ENCODE measurements at regions not wholly inside any gene's neighbourhood (a gene's known extent, or its start where the extent isn't known, plus 50 kb on each side); places are given as distances from the start of the nearest gene placed in this dataset.
A peak's percentile ranks its signal among the peaks of the same experiment; 100 is the strongest.

- DNase-seq = no peak
These were observed 57.1 kb downstream of the FAM47B start for GRCh38 chrX:34999702-35000101.

GRCh38 chrX:35006361-35006760 lies 63.8 kb downstream of the FAM47B start:
- DNase-seq = no peak

- no peak for DNase-seq
These were observed 73.0 kb downstream of the FAM47B start for GRCh38 chrX:35015621-35016020.

GRCh38 chrX:35016051-35016450 lies 73.5 kb downstream of the FAM47B start:
- no peak for DNase-seq

- no peak for DNase-seq
These were observed 74.7 kb downstream of the FAM47B start for GRCh38 chrX:35017284-35017683.

- DNase-seq = no peak
These were observed 81.1 kb downstream of the FAM47B start for GRCh38 chrX:35023683-35024082.

GRCh38 chrX:35025820-35026219 lies 83.2 kb downstream of the FAM47B start:
- no peak for DNase-seq

GRCh38 chrX:35040871-35041270 lies 98.3 kb downstream of the FAM47B start:
- peak; percentile 3 for DNase-seq

- no peak for DNase-seq
These were observed 104.2 kb downstream of the FAM47B start for GRCh38 chrX:35046660-35047296.

GRCh38 chrX:35076061-35076460 lies 133.5 kb downstream of the FAM47B start:
- no peak for DNase-seq

- DNase-seq = no peak
These were observed 148.2 kb downstream of the FAM47B start for GRCh38 chrX:35090801-35091200.

- DNase-seq = no peak
These were observed 155.8 kb downstream of the FAM47B start for GRCh38 chrX:35098419-35098818.

GRCh38 chrX:35101901-35102300 lies 159.3 kb downstream of the FAM47B start:
- peak; percentile 1 for DNase-seq

- DNase-seq = no peak
These were observed 162.0 kb downstream of the FAM47B start for GRCh38 chrX:35104626-35105025.

GRCh38 chrX:35115205-35115604 lies 172.6 kb downstream of the FAM47B start:
- DNase-seq = peak; percentile 23

GRCh38 chrX:35122756-35123155 lies 180.2 kb downstream of the FAM47B start:
- DNase-seq = no peak

GRCh38 chrX:35149517-35149916 lies 206.9 kb downstream of the FAM47B start:
- no peak for DNase-seq

GRCh38 chrX:35150052-35150451 lies 207.5 kb downstream of the FAM47B start:
- no peak for DNase-seq

GRCh38 chrX:35150642-35151239 lies 208.1 kb downstream of the FAM47B start:
- no peak for DNase-seq

GRCh38 chrX:35166023-35166422 lies 223.4 kb downstream of the FAM47B start:
- DNase-seq = no peak

Measured in HCEC 1CT (cell line).